MM.1S (cell line): ENCODE measurements at regions not wholly inside any gene's neighbourhood (a gene's known extent, or its start where the extent isn't known, plus 50 kb on each side); places are given as distances from the start of the nearest gene placed in this dataset.

Source experiments
- CTCF ChIP-seq: fragments of 300-600 bp; sonication (generic); IDR thresholded peaks from 2 replicates; pipeline ENCODE4 v1.5.1; 2016; ENCODE audit warnings: antibody characterized with exemption, low read length, mixed read lengths
- EZH2 ChIP-seq: fragments of 300-600 bp; sonication (generic); optimal IDR thresholded peaks from 2 replicates; pipeline ENCODE3; 2017; ENCODE audit warnings: low read depth, mild to moderate bottlenecking, antibody characterized with exemption, low read length, mixed read lengths
- EZH2phosphoT487 ChIP-seq: fragments of 300-600 bp; sonication (generic); IDR thresholded peaks from 2 replicates; pipeline ENCODE4 v1.6.1; 2018; ENCODE audit warnings: antibody characterized with exemption, low read length

- TF ChIP-seq CTCF (no peak), EZH2 (no peak), EZH2phosphoT487 (no peak)
Observed at GRCh38 chr10:130691776-130692175, 555.6 kb downstream of the GLRX3 start.
